Muscle of leg (tissue), 3 donors: ENCODE measurements at regions not wholly inside any gene's neighbourhood (a gene's known extent, or its start where the extent isn't known, plus 50 kb on each side); places are given as distances from the start of the nearest gene placed in this dataset.
A peak's percentile ranks its signal among the peaks of the same experiment; 100 is the strongest.

Source experiments
- DNase-seq: peaks from one replicate; pipeline ENCODE4 v3.0.0; 2013
- H3K27ac ChIP-seq: one replicate; pipeline ENCODE4 v1.5.1; 2013; ENCODE audit warnings: mild to moderate bottlenecking, low read length, control low read depth
- H3K27me3 ChIP-seq: one replicate; pipeline ENCODE4 v1.6.1; 2013; ENCODE audit warnings: low read length; ENCODE audit not compliant: control insufficient read depth, insufficient read depth
- H3K36me3 ChIP-seq: one replicate; pipeline ENCODE4 v1.6.1; 2013; ENCODE audit warnings: low read length; ENCODE audit not compliant: control insufficient read depth, insufficient read depth
- H3K4me1 ChIP-seq: one replicate; pipeline ENCODE4 v1.6.1; 2013; ENCODE audit warnings: low read length; ENCODE audit not compliant: control insufficient read depth, insufficient read depth
- H3K4me3 ChIP-seq: one replicate; pipeline ENCODE4 v1.5.1; 2013; ENCODE audit warnings: low read length, control low read depth
- H3K9me3 ChIP-seq: replicated peaks from 2 replicates; pipeline ENCODE4 v1.6.1; 2013; ENCODE audit warnings: low read depth, low read length; ENCODE audit not compliant: control insufficient read depth
- WGBS: methylation state at CpG from one replicate; pipeline ENCODE4 v1.1.5; 2013; ENCODE audit warnings: missing lambda C conversion rate; ENCODE audit not compliant: insufficient coverage; 5-methylcytosine and 5-hydroxymethylcytosine counted together

DNA sequence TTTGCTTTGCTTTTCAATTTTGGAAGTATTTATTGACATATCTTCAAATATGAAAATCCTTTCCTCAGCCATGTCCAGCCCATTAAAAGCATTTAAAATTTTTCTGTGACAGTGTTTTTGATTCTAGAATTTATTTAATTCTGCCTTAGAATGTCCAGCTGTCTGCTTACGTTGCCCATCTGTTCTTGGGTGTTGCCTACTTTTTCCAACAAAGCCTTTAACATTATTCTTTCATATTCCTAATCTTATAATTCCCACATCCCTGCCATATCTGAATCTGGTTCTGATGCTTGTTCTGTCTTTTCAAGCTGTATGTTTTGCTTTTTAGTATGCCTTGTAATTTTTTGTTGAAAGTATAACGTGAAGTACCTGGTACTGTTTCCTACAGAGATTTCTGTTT lies 204.7 kb upstream of the VSTM2A start:
- no peak for DNase-seq
- no peak overlapping the region for H3K27ac ChIP-seq
- no CpG with 5 or more reads among the region's 2 CpGs for WGBS
- no peak overlapping the region for H3K4me3 ChIP-seq
- H3K9me3 ChIP-seq, result no peaks in the 10 kb centered on the region
- H3K4me1 ChIP-seq, result peaks cover 3% of the 10 kb centered on the region
- H3K27me3 ChIP-seq, result no peaks in the 10 kb centered on the region
- no peaks in the 10 kb centered on the region for H3K36me3 ChIP-seq

DNA sequence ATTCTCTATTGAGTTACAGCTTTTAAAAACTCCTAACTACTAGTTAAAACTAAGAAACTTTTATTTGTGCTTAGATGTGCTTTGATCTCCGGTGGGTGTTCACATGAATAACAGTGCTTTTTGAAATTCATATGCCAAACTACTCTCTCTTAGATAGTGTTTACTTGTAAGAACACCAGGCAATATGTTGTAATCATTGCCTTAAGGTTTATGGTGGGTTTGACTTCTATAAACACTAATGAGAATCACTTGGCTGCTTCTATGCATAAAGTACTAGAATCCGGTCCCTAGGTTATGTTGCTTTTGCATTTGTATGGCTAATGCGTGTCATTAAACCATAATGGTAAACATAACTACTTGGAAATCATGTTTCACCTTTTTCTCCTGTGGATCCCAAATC lies 203.9 kb upstream of the VSTM2A start:
- Histone ChIP-seq H3K36me3 (no peaks in the 10 kb centered on the region), H3K9me3 (no peaks in the 10 kb centered on the region), H3K27ac (no peak overlapping the region), H3K4me3 (no peak overlapping the region), H3K27me3 (no peaks in the 10 kb centered on the region), H3K4me1 (peaks cover 3% of the 10 kb centered on the region)
- no CpG with 5 or more reads among the region's 3 CpGs for WGBS
- DNase-seq, result no peak

DNA sequence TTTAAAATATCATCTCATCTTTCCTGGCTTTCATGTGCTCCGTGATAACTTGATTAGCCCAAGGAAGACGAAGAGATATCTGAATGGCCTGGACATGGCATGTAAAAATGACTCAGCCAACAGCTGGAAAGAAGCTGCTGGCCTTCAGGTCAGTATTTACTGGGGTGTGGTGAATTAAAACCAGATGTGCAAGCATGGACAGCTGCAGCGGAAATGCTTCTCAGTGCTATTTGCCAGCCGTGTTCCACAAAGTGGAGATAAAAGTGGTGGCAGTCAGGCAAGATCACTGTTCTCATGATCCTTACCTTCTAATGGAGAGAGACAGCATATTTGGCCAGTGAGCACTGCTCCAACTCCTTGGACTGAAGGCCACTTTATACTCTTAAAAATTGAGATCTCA lies 203.1 kb upstream of the VSTM2A start:
- peak; percentile 87 for DNase-seq
- H3K4me1 ChIP-seq, result peaks cover 3% of the 10 kb centered on the region
- no peaks in the 10 kb centered on the region for H3K9me3 ChIP-seq
- H3K27me3 ChIP-seq, result no peaks in the 10 kb centered on the region
- WGBS, result 24% methylated on average over 2 of the region's 4 CpGs
- no peak overlapping the region for H3K4me3 ChIP-seq
- H3K27ac ChIP-seq, result no peak overlapping the region
- no peaks in the 10 kb centered on the region for H3K36me3 ChIP-seq

DNA sequence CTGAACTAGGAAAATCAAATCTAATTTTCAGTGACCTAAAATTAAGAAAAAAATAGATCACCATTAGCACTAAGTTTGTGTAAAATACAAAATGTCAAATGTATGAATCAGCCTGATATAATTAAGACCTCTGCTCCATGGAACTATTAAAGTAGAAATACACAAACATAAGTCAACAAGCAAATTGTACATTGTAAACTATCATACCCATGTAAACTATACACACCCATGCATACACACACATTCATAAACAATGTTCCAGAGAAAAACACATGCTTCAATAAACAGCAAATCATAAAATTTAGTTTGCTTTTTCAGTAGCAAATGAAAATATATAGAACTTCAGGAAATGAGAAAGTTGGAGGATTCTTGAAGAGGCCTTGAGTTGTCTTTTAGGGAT lies 199.7 kb upstream of the VSTM2A start:
- Histone ChIP-seq H3K36me3 (no peaks in the 10 kb centered on the region), H3K27me3 (no peaks in the 10 kb centered on the region), H3K27ac (no peak overlapping the region), H3K9me3 (no peaks in the 10 kb centered on the region), H3K4me1 (peaks cover 3% of the 10 kb centered on the region), H3K4me3 (no peak overlapping the region)
- DNase-seq, result no peak

DNA sequence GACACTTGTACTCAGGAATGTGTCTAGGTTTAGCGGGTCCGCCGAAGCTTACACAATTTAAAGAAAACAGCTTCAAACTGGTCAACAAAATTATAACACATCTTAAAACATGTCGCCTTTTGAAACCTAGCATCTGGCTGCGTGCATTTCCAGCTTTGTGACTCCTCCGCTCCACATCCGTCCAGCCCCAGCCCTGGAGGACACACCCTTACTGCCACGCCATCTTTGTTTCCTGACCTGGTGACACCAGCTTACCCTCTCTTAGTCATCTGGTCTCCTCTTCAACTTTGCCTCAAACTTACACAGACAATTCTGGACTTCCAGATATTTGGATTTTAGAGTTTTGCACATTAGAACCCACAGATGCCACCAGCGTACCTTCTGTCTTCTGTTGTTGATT lies 198.7 kb upstream of the VSTM2A start:
- Histone ChIP-seq H3K9me3 (no peaks in the 10 kb centered on the region), H3K27me3 (no peaks in the 10 kb centered on the region), H3K4me1 (peaks cover 3% of the 10 kb centered on the region), H3K36me3 (no peaks in the 10 kb centered on the region), H3K4me3 (no peak overlapping the region), H3K27ac (no peak overlapping the region)
- WGBS, result 89% methylated on average over 8 of the region's 9 CpGs
- DNase-seq, result no peak

DNA sequence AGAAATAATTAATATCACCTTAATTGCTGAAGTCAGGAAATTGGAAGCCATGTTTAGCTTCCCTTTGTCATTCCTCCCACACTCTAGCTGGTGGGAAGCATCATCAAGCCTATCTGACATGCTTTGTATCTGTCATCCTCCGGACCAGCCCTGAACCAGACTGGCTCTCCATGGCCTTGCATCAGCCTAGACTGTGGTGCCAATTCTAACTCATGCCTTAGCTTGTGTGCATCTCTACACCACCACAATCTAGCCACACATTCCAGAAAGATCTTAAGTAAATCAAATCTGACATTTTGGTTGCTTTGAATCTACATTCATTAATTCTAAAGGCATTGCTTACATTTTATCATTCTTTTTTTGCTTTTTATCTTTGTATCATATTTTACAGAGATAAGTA lies 196.4 kb upstream of the VSTM2A start:
- Histone ChIP-seq H3K27ac (no peak overlapping the region), H3K4me1 (no peaks in the 10 kb centered on the region), H3K36me3 (no peaks in the 10 kb centered on the region), H3K27me3 (no peaks in the 10 kb centered on the region), H3K4me3 (no peak overlapping the region), H3K9me3 (no peaks in the 10 kb centered on the region)
- 100% methylated on average over 1 of the region's 1 CpG for WGBS
- DNase-seq, result no peak

DNA sequence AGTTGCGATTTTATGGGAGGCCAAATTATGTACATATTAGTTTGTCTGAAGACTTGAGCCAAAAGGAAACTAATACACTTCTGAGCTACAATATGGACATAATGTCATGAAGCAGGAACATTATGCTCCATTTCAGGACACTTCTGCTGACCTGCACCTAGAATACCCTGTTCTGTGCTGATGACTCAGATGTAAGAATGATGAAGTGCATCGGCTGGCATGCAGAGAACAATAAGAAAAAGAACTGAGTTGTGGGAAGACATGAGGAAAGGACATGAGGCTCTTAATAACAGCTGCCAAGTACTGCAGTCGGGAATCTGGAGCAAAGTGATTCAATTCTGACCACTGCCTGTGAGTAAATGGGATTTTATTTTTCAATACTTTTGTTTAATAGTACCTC lies 192.9 kb upstream of the VSTM2A start:
- Histone ChIP-seq H3K27ac (no peak overlapping the region), H3K4me1 (no peaks in the 10 kb centered on the region), H3K36me3 (no peaks in the 10 kb centered on the region), H3K27me3 (no peaks in the 10 kb centered on the region), H3K4me3 (no peak overlapping the region), H3K9me3 (no peaks in the 10 kb centered on the region)
- WGBS, result 89% methylated on average over 1 of the region's 3 CpGs
- DNase-seq, result peak; percentile 12

DNA sequence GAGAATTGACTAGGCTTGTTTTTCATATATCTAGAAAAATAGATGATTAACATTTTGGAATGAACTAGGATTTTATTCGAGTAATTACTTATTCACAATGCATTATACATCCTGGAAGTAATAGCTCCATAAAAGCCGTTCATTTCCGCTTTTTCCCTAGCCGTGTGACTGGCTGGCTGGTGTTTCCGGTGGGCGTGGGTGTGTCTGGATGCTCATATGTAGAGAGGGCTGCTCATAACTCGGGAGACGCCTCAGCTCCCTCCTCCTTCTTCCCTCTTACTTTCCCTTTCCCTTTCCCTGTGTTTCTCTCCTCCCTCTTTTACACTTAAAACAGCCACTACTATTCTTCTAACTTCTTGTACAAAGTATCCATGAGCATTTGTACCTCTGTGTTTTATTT lies 187.7 kb upstream of the VSTM2A start:
- H3K9me3 ChIP-seq, result no peaks in the 10 kb centered on the region
- H3K36me3 ChIP-seq, result no peaks in the 10 kb centered on the region
- no peaks in the 10 kb centered on the region for H3K27me3 ChIP-seq
- DNase-seq, result no peak
- H3K27ac ChIP-seq, result no peak overlapping the region
- no peaks in the 10 kb centered on the region for H3K4me1 ChIP-seq
- no CpG with 5 or more reads among the region's 8 CpGs for WGBS
- no peak overlapping the region for H3K4me3 ChIP-seq

DNA sequence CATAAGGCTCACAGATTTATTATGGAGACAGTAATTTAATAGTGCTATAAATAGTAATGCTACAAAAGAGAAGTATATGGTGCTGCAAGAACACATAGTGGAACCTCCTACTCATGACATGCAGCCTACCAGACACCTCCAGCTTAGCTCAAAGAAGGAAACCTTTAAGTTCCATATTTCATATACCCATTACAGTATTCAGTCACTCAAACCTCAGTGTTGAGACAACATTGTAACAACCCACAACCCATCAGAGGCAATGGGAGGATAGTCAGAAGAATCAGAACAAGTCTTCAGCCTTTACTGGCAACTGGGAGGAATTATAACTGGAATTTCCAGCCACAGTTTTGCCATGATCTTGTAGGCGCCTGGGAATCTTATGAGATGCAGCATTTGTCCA lies 186.3 kb upstream of the VSTM2A start:
- Histone ChIP-seq H3K4me3 (no peak overlapping the region), H3K4me1 (no peaks in the 10 kb centered on the region), H3K9me3 (no peaks in the 10 kb centered on the region), H3K27me3 (no peaks in the 10 kb centered on the region), H3K36me3 (no peaks in the 10 kb centered on the region), H3K27ac (no peak overlapping the region)
- no peak for DNase-seq
- WGBS, result no CpG with 5 or more reads among the region's 1 CpG

DNA sequence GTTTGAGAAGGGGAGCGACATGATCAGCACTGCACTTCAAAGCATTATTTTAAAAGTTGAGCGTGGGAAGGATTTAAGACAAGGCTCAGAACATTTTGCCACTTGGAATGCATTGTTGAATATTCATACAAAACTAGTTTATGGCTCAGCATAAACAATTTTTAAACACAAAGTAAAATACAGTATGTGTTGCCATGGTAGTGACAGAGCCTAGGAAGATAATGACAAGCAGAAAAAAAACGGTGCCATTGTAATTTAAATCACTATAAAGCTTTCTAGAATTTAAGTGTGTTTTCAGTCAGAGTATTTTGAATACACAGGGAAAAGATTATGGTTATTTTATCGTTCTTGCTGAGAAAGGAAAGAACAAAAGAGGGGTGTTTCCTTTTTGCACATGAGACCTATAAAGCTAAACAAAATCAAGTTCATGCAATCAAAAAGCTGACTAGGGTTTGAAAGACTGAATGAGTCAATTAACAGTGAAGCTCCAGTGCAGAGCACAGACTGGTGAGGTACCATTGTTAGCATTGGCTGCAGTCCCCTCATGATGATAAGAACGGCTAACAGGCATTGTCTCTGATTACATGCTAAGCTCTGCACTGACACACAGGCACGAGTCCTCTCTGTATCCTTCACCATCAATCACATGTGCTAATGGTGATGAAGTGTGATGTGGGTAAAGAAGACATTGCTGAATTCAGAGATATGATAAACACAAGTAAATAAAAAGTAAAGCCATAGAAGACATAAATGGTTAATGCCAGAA lies 181.9 kb upstream of the VSTM2A start:
- Histone ChIP-seq H3K4me3 (no peak overlapping the region), H3K4me1 (no peaks in the 10 kb centered on the region), H3K36me3 (no peaks in the 10 kb centered on the region), H3K9me3 (no peaks in the 10 kb centered on the region), H3K27ac (no peak overlapping the region), H3K27me3 (no peaks in the 10 kb centered on the region)
- 100% methylated on average over 1 of the region's 6 CpGs for WGBS
- no peak for DNase-seq

DNA sequence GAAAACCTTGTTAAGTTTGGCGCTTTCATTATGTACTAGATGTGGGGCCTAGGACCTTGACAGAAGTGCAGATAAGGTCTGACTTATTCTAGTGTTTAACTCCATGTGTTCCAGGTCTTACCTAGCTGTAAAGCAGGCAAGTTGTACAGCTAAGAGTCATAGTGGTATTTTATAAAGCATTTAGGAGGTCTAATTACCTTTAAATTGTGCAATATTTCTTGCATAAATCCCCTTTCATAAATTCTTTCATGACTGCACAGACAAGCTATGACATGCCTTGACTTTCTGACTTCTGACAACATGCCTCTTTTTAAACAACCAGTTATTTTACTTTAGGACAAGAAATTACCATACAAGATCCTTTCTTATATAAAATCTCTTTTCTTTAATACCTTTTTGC lies 151.6 kb upstream of the VSTM2A start:
- H3K36me3 ChIP-seq, result no peaks in the 10 kb centered on the region
- WGBS, result no CpG with 5 or more reads among the region's 1 CpG
- no peaks in the 10 kb centered on the region for H3K27me3 ChIP-seq
- H3K4me3 ChIP-seq, result no peak overlapping the region
- no peak overlapping the region for H3K27ac ChIP-seq
- DNase-seq, result no peak
- H3K4me1 ChIP-seq, result no peaks in the 10 kb centered on the region
- H3K9me3 ChIP-seq, result peaks cover 2% of the 10 kb centered on the region
